Thoracic aorta (tissue), 2 donors: ENCODE measurements at regions not wholly inside any gene's neighbourhood (a gene's known extent, or its start where the extent isn't known, plus 50 kb on each side); places are given as distances from the start of the nearest gene placed in this dataset.

Experiments
- ATAC-seq: fragments of 150-250 bp; one replicate; pipeline ENCODE4 v1.8.0; 2017; ENCODE audit warnings: low read depth; ENCODE audit not compliant: insufficient number of reproducible peaks, low FRiP score
- DNase-seq: peaks from one replicate; pipeline ENCODE4 v3.0.0-alpha.2; 2020; ENCODE audit warnings: low spot score
- H3K27ac ChIP-seq, 2 donors: fragments of 200-600 bp; sonication (generic); 1 replicate in 1 of 2; 2 replicates in 1 of 2; pipeline ENCODE4 v1.5.1; 2016; ENCODE audit warnings: mild to moderate bottlenecking in 2 of 2, moderate library complexity in 2 of 2
- H3K27me3 ChIP-seq: fragments of 200-600 bp; sonication (generic); replicated peaks from 2 replicates; pipeline ENCODE4 v1.6.0; 2016; ENCODE audit warnings: mild to moderate bottlenecking; ENCODE audit not compliant: insufficient read depth
- H3K36me3 ChIP-seq: fragments of 200-600 bp; sonication (generic); one replicate; pipeline ENCODE4 v1.5.1; 2016
- H3K4me1 ChIP-seq, 2 donors: fragments of 200-600 bp; sonication (generic); 1 replicate in 1 of 2; 2 replicates in 1 of 2; pipeline versions ENCODE4 v1.5.1 to v1.6.0; 2016; ENCODE audit warnings: low read depth in 2 of 2, mild to moderate bottlenecking in 1 of 2; ENCODE audit not compliant: control insufficient read depth in 1 of 2
- H3K4me3 ChIP-seq: fragments of 200-600 bp; sonication (generic); 2 replicates; pipeline ENCODE4 v1.5.1; 2016; ENCODE audit warnings: mild to moderate bottlenecking
- H3K9me3 ChIP-seq: fragments of 200-600 bp; sonication (generic); 2 replicates; pipeline ENCODE4 v1.5.1; 2016
- CTCF ChIP-seq: fragments of 200-600 bp; sonication (generic); IDR thresholded peaks from one replicate; pipeline ENCODE4 v1.5.1; 2019; ENCODE audit warnings: antibody characterized with exemption

- Histone ChIP-seq H3K36me3 (no peaks in the 10 kb centered on the region), H3K4me3 (no peak overlapping the region), H3K27ac (no peak overlapping the region), H3K9me3 (no peaks in the 10 kb centered on the region), H3K4me1 (peaks cover 3 to 13% of the 10 kb centered on the region in 2 donors), H3K27me3 (no peaks in the 10 kb centered on the region)
- DNase-seq (no peak), ATAC-seq (no peak)
- no peak for TF ChIP-seq CTCF
Observed at GRCh38 chr6:146903451-146903850, 300.8 kb upstream of the STXBP5 start.

- Histone ChIP-seq H3K9me3 (no peaks in the 10 kb centered on the region), H3K27me3 (no peaks in the 10 kb centered on the region), H3K4me3 (no peak overlapping the region), H3K4me1 (peaks cover 3 to 13% of the 10 kb centered on the region in 2 donors), H3K36me3 (no peaks in the 10 kb centered on the region), H3K27ac (no peak overlapping the region)
- DNase-seq (no peak), ATAC-seq (no peak)
- no peak for TF ChIP-seq CTCF
Observed at GRCh38 chr6:146904596-146904995, 299.6 kb upstream of the STXBP5 start.

- no peak overlapping the region for H3K27ac ChIP-seq
- H3K4me1 ChIP-seq: peaks cover 3 to 13% of the 10 kb centered on the region in 2 donors
- H3K4me3 ChIP-seq: no peak overlapping the region
- no peaks in the 10 kb centered on the region for H3K9me3 ChIP-seq
- DNase-seq: no peak
- no peak for ATAC-seq
- H3K36me3 ChIP-seq: no peaks in the 10 kb centered on the region
- H3K27me3 ChIP-seq: no peaks in the 10 kb centered on the region
- TF ChIP-seq CTCF: no peak
Observed at GRCh38 chr6:146905181-146905704, 299.0 kb upstream of the STXBP5 start.

- H3K9me3 ChIP-seq: no peaks in the 10 kb centered on the region
- no peak for DNase-seq
Observed at GRCh38 chr6:146908786-146909185, 295.4 kb upstream of the STXBP5 start.

GRCh38 chr6:146909376-146909775 lies 294.8 kb upstream of the STXBP5 start:
- no peak for ATAC-seq
- H3K36me3 ChIP-seq: no peaks in the 10 kb centered on the region
- H3K9me3 ChIP-seq: no peaks in the 10 kb centered on the region
- no peak overlapping the region for H3K27ac ChIP-seq
- no peaks in the 10 kb centered on the region for H3K27me3 ChIP-seq
- peaks cover 10 to 27% of the 10 kb centered on the region in 2 donors for H3K4me1 ChIP-seq
- no peak overlapping the region for H3K4me3 ChIP-seq
- TF ChIP-seq CTCF: no peak
- DNase-seq: no peak

More at GRCh38 chr6:146908786-146909185, 295.4 kb upstream of the STXBP5 start:
- H3K27me3 ChIP-seq: no peaks in the 10 kb centered on the region
- no peak for TF ChIP-seq CTCF
- ATAC-seq: no peak
- no peak overlapping the region for H3K4me3 ChIP-seq
- no peak overlapping the region for H3K27ac ChIP-seq
- H3K4me1 ChIP-seq: peaks cover 10 to 23% of the 10 kb centered on the region in 2 donors
- no peaks in the 10 kb centered on the region for H3K36me3 ChIP-seq
